ENCODE measurements at regions not wholly inside any gene's neighbourhood (a gene's known extent, or its start where the extent isn't known, plus 50 kb on each side); places are given as distances from the start of the nearest gene placed in this dataset.

DNA sequence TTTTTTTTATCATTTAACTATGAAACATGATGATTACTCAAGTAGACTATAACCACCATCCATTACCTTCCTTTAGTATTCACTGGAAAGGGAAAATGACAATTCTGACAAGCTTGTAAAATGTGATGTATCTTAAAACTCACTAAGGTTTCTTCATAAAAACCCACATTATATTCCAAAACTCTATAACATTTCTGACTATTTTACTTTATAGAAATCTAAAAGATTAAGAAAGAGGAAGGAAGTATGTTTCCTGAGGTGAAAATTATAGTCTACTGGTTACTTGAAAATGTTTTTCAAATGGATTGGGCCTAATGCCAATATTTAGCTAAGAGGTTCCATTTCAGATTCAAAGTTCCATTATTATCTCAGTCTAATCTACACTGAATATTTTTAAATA lies 1982.2 kb upstream of the C9orf72 start:
- no peak for DNase-seq (ENCODE audit: extremely low spot score)
- H3K27ac ChIP-seq (replicated peaks in 1 of 4): no peak overlapping the region

DNA sequence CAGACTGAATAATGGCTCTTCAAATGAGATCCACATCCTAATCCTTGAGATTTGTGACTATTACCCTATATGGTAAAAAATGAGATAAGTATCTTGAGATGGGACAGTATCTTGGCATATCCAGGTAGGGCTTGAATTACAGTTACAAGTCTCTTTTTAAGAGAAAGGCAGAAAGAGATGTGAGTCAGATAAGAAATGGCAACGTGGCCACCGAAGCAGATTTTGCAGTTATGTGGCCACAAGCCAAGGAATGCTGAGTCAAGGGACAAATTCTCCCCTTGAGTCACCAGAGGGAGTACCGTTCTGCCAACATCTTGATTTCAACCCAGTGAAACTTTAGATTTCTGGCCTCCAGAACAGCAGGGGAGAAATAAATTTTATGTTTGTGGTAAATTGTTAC lies 1983.0 kb upstream of the C9orf72 start:
- no peak for DNase-seq (ENCODE audit: extremely low spot score)
- TF ChIP-seq POLR2AphosphoS5 (IDR thresholded peaks at IDR 0.05) (no peak), EP300 (IDR thresholded peaks at IDR 0.05) (no peak), POLR2A (IDR thresholded peaks at IDR 0.05; ENCODE audit: low read depth) (no peak)
- TF ChIP-seq, protein P1, sequence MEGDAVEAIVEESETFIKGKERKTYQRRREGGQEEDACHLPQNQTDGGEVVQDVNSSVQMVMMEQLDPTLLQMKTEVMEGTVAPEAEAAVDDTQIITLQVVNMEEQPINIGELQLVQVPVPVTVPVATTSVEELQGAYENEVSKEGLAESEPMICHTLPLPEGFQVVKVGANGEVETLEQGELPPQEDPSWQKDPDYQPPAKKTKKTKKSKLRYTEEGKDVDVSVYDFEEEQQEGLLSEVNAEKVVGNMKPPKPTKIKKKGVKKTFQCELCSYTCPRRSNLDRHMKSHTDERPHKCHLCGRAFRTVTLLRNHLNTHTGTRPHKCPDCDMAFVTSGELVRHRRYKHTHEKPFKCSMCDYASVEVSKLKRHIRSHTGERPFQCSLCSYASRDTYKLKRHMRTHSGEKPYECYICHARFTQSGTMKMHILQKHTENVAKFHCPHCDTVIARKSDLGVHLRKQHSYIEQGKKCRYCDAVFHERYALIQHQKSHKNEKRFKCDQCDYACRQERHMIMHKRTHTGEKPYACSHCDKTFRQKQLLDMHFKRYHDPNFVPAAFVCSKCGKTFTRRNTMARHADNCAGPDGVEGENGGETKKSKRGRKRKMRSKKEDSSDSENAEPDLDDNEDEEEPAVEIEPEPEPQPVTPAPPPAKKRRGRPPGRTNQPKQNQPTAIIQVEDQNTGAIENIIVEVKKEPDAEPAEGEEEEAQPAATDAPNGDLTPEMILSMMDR (IDR thresholded peaks at IDR 0.05): no peak
- Histone ChIP-seq H3K36me3 (no peaks in the 10 kb centered on the region), H3K27me3 (no peaks in the 10 kb centered on the region), H3K27ac (replicated peaks in 1 of 4) (no peak overlapping the region), H3K4me1 (no peaks in the 10 kb centered on the region), H3K4me3 (no peak overlapping the region), H3K9me3 (no peaks in the 10 kb centered on the region)
- WGBS: 37% methylated on average over 3 of the region's 3 CpGs
- intact Hi-C loops (cut with DNase I): no loop called here

More for the DNA sequence above, 1982.2 kb upstream of the C9orf72 start:
- Histone ChIP-seq H3K27me3 (no peaks in the 10 kb centered on the region), H3K9me3 (no peaks in the 10 kb centered on the region), H3K4me1 (no peaks in the 10 kb centered on the region), H3K4me3 (no peak overlapping the region), H3K36me3 (no peaks in the 10 kb centered on the region)
- intact Hi-C loops (cut with DNase I): no loop called here
- TF ChIP-seq POLR2AphosphoS5 (IDR thresholded peaks at IDR 0.05) (no peak), POLR2A (IDR thresholded peaks at IDR 0.05; ENCODE audit: low read depth) (no peak), EP300 (IDR thresholded peaks at IDR 0.05) (no peak)
- TF ChIP-seq, protein P1 (IDR thresholded peaks at IDR 0.05): no peak

DNA sequence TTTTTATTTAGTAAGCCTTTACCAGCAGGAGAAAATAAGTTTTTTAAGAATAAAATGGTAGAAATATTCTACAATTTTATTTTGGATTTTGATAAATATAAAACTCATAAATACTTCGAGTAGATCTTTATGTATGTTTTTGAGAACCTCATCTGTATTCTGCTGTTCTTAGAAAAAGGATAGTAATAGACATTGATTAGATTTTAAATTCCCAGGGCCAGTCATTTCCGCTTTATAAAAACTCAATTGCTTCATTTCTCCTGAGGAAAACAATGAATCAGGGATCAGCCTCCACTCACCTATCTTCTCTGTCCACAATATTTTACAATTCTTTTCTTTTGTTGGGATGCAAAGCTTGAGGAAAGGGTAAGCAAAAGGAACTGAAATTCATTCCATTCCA lies 1983.5 kb upstream of the C9orf72 start:
- Histone ChIP-seq H3K4me3 (no peak overlapping the region), H3K9me3 (no peaks in the 10 kb centered on the region), H3K27me3 (no peaks in the 10 kb centered on the region), H3K4me1 (no peaks in the 10 kb centered on the region), H3K27ac (replicated peaks in 1 of 4) (no peak overlapping the region), H3K36me3 (no peaks in the 10 kb centered on the region)
- WGBS: 84% methylated on average over 2 of the region's 2 CpGs
- intact Hi-C loops (cut with DNase I): no loop called here
- no peak for DNase-seq (ENCODE audit: extremely low spot score)
- TF ChIP-seq POLR2A (IDR thresholded peaks at IDR 0.05; ENCODE audit: low read depth) (no peak), EP300 (IDR thresholded peaks at IDR 0.05) (no peak), POLR2AphosphoS5 (IDR thresholded peaks at IDR 0.05) (no peak)
- TF ChIP-seq, protein P1 (IDR thresholded peaks at IDR 0.05): no peak

DNA sequence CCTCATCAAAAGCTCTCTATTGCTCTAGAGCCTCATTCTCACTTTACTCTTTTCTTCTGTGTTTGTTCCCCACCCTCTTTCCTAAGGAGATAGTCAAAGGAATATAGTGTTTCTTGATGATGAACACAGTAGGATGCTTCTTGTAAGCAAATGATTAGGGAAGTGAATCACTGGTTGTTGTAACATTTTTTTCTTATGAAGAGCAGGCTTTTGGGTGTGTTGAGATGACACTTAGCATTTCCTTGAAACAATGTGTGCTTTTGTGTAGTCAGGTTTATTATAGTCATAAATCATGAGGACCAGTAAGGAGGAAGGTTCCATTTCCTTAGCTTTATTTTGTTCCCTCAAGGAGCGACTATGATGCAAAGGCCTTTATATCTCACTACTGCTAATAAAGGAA lies 1991.3 kb upstream of the C9orf72 start:
- Histone ChIP-seq H3K9me3 (no peaks in the 10 kb centered on the region), H3K36me3 (no peaks in the 10 kb centered on the region), H3K4me3 (no peak overlapping the region), H3K27ac (replicated peaks in 1 of 4) (no peak overlapping the region), H3K27me3 (no peaks in the 10 kb centered on the region), H3K4me1 (no peaks in the 10 kb centered on the region)
- intact Hi-C loops (cut with DNase I): no loop called here
- no peak for TF ChIP-seq POLR2A (IDR thresholded peaks at IDR 0.05; ENCODE audit: low read depth)
- TF ChIP-seq POLR2AphosphoS5 (IDR thresholded peaks at IDR 0.05): no peak
- no peak for DNase-seq (ENCODE audit: extremely low spot score)
- WGBS: 83% methylated on average over 1 of the region's 1 CpG

DNA sequence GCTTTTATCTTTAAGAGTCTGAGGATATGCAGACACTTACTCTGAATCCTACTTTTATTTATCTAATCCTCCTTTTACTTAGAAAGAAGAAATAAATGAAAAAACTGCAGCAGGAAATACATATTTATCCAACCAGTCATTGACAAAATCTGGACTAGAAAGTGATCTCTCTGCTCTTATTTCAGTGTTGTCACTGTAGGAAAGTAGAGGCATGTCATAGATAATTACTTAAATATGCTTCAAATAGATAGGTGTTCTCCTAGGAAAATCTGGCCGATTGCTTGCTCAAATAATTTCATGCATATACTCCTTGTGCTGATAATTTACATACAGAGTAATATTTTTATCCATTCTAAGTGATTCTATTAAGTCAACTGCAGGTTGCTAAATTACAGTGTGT lies 2001.9 kb upstream of the C9orf72 start:
- no peak overlapping the region for H3K4me3 ChIP-seq
- intact Hi-C loops (cut with DNase I): no loop called here
- H3K36me3 ChIP-seq: no peaks in the 10 kb centered on the region
- H3K27ac ChIP-seq (replicated peaks in 1 of 4): no peak overlapping the region
- no peak for DNase-seq (ENCODE audit: extremely low spot score)
- WGBS: 75% methylated on average over 1 of the region's 1 CpG
- no peaks in the 10 kb centered on the region for H3K4me1 ChIP-seq
- no peaks in the 10 kb centered on the region for H3K27me3 ChIP-seq
- no peaks in the 10 kb centered on the region for H3K9me3 ChIP-seq
- TF ChIP-seq, protein P1 (IDR thresholded peaks at IDR 0.05): no peak
- TF ChIP-seq EP300 (IDR thresholded peaks at IDR 0.05) (no peak), POLR2A (IDR thresholded peaks at IDR 0.05; ENCODE audit: low read depth) (no peak), POLR2AphosphoS5 (IDR thresholded peaks at IDR 0.05) (no peak)

Measured in esophagus muscularis mucosa (tissue), 4 donors.